ENCODE measurements at regions not wholly inside any gene's neighbourhood (a gene's known extent, or its start where the extent isn't known, plus 50 kb on each side); places are given as distances from the start of the nearest gene placed in this dataset.

GRCh38 chr4:43330288-43330687 lies 437.8 kb downstream of the GRXCR1 start:
- TF ChIP-seq MYC (IDR thresholded peaks at IDR 0.05; ENCODE audit: low read depth, low read length) (no peak), POLR2A (IDR thresholded peaks at IDR 0.05; ENCODE audit: low read depth, low read length) (no peak), CTCF (IDR thresholded peaks at IDR 0.05; ENCODE audit: extremely low read depth in 1 of 2, insufficient read depth in 1 of 2, low read depth in 1 of 2, low read length in 2 of 2) (no peak), EZH2 (IDR thresholded peaks at IDR 0.05; ENCODE audit: borderline replicate concordance, low read depth, low read length, severe bottlenecking) (no peak)
